Esophagus muscularis mucosa (tissue), 4 donors: ENCODE measurements at regions not wholly inside any gene's neighbourhood (a gene's known extent, or its start where the extent isn't known, plus 50 kb on each side); places are given as distances from the start of the nearest gene placed in this dataset.

Source experiments
- CTCF ChIP-seq, 3 experiments: fragments of 200-600 bp in 2 of 3; fragments of 450-650 bp in 1 of 3; sonication (generic) in 2 of 3; IDR thresholded peaks; one replicate each; pipeline ENCODE4 v1.5.1; 2017 to 2019; ENCODE audit warnings: antibody characterized with exemption in 3 of 3, mild to moderate bottlenecking in 2 of 3, moderate library complexity in 1 of 3
- EP300 ChIP-seq: sonication (generic); formaldehyde crosslinking; IDR thresholded peaks from one replicate; pipeline ENCODE4 v1.6.1; 2017; ENCODE audit warnings: antibody characterized with exemption
- POLR2A ChIP-seq: fragments of 450-650 bp; IDR thresholded peaks from one replicate; pipeline ENCODE4 v1.6.1; 2017; ENCODE audit warnings: antibody characterized with exemption, moderate library complexity, mild to moderate bottlenecking, low read depth
- POLR2AphosphoS5 ChIP-seq, 2 donors: sonication (generic); formaldehyde crosslinking; IDR thresholded peaks; one replicate each; pipeline ENCODE4 v1.6.1; 2017; ENCODE audit warnings: antibody characterized with exemption in 2 of 2

- TF ChIP-seq CTCF (IDR thresholded peaks at IDR 0.05) (no peak), POLR2AphosphoS5 (IDR thresholded peaks at IDR 0.05) (no peak), POLR2A (no peak), EP300 (no peak)
Measured at GRCh38 chr13:48784916-48785548, 131.3 kb downstream of the CYSLTR2 start.
